ENCODE measurements at regions not wholly inside any gene's neighbourhood (a gene's known extent, or its start where the extent isn't known, plus 50 kb on each side); places are given as distances from the start of the nearest gene placed in this dataset.

DNA sequence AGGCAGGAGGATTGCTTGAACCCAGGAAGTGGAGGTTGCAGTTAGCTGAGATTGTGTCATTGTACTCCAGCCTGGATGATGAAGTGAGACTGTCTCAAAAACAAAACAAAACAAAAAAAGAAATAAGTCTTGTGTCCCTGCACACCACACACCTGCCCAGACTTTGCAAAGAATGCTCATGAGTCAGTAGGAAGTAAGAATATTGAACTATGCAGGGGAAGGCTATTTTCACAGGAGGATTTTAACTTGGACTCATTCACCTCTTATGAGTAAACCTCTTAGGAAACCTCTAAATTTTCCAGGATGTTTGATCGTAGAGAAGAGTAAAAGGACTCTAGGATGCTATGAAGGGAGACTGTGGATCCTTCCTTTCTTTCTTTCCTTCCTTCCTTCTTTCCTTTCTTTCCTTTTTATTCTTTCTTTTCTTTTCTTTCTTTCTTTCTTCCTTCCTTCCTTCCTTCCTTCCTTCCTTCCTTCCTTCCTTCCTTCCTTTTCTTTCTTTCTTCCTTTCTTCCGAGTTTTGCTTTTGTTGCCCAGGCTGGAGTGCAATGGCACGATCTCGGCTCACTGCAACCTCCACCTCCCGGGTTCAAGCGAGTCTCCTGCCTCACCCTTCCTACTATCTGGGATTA is 96.7 kb upstream of the CLINT1 start:
- TF ChIP-seq HDAC2 (CRISPR knock-in tag; IDR thresholded peaks at IDR 0.05) (no peak), NR3C1 (CRISPR knock-in tag; IDR thresholded peaks at IDR 0.05) (no peak), CBX5 (CRISPR knock-in tag; IDR thresholded peaks at IDR 0.05; ENCODE audit: borderline replicate concordance) (no peak)
- TF ChIP-seq, protein P1, sequence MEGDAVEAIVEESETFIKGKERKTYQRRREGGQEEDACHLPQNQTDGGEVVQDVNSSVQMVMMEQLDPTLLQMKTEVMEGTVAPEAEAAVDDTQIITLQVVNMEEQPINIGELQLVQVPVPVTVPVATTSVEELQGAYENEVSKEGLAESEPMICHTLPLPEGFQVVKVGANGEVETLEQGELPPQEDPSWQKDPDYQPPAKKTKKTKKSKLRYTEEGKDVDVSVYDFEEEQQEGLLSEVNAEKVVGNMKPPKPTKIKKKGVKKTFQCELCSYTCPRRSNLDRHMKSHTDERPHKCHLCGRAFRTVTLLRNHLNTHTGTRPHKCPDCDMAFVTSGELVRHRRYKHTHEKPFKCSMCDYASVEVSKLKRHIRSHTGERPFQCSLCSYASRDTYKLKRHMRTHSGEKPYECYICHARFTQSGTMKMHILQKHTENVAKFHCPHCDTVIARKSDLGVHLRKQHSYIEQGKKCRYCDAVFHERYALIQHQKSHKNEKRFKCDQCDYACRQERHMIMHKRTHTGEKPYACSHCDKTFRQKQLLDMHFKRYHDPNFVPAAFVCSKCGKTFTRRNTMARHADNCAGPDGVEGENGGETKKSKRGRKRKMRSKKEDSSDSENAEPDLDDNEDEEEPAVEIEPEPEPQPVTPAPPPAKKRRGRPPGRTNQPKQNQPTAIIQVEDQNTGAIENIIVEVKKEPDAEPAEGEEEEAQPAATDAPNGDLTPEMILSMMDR (CRISPR knock-in tag; IDR thresholded peaks at IDR 0.05): no peak
